ENCODE measurements at regions not wholly inside any gene's neighbourhood (a gene's known extent, or its start where the extent isn't known, plus 50 kb on each side); places are given as distances from the start of the nearest gene placed in this dataset.
"Not testable (repeated sequence)": the region's sequence is repeated elsewhere in the genome, so short reads cannot be mapped to it uniquely, and the experiment has no call there.

DNA sequence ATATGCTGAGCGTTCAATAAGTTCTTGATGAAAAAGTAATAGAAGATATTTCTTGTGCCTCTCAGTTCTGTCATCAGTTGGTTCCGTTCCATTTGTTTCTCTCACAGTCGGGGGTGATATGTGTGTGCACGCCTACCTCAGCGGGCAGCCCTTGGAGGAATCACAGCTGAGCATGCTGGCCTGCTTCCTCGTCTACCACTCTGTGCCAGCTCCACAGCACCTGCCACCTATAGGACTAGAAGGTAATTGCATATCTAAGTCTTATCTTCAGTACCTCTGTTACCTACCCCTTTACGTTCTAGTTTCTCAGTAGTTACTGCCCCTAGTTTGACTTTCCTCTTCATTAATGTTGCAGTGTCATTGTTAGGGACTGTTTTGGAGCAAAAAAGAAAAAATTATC, 171.7 kb upstream of the PLGLB1 start:
- H3K36me3 ChIP-seq, H3K9me3 ChIP-seq, H3K4me3 ChIP-seq, DNase-seq, H3K27me3 ChIP-seq: not testable (repeated sequence)

DNA sequence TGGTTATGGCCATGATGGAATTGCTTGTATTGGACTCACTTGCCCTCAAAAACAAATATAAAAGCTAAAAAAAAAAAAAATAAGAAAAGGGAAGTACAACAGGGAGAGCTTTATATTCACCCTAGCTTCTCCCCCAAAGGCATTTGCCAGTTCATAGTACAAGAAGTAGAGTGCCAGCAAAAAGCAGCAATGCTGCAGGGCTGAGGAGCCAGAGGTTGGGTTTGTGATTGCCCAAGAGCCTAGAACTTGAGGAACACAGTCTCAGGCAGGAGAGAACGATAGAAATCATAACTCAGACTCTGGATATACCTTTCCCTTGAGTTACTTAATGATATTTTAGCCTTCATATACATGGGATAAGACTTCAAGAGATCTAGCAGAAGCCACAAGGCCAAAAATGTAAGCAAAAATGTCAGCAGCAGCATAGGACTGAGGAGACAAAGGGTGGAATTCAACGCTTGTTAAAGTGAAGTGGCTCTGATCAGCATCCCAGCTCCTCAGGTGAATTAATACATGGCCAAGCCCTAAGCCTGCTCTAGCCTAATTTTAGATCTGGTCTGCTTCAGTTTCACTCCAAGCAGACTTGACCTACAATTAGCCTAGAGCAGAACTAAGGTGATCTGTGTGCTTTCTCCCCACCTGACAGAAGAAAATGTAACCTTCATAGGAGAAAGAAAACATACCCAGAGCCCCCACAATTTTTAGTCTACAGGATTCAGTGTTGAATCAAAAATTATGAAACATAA, 172.8 kb upstream of the PLGLB1 start:
- H3K36me3 ChIP-seq, DNase-seq, H3K9me3 ChIP-seq, H3K4me3 ChIP-seq, H3K27me3 ChIP-seq: not testable (repeated sequence)

- H3K27me3 ChIP-seq, H3K4me3 ChIP-seq, H3K36me3 ChIP-seq, DNase-seq, H3K9me3 ChIP-seq: not testable (repeated sequence)
Observed at GRCh38 chr2:87196720-87197388, 175.2 kb upstream of the PLGLB1 start.

DNA sequence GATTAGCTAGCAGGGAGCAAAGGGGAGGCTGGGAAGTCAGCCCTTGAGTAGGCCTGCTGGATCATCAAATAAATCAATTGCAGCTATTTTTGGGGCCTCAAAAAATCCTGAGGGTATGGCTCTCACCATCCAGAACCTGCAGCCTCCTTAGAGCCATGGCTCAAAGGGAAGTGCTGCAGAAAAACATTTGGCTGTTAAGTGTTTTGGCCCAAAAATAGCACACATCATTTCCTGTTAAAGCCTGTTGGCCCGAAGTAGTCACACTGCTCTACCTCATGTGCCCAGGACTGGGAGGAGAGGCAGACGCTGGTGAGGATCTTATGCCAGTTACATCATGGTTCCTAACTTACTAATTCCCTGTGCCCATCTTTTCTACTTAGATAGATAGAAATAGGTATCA, 176.8 kb upstream of the PLGLB1 start:
- not testable (repeated sequence) for H3K27me3 ChIP-seq, H3K9me3 ChIP-seq, H3K36me3 ChIP-seq, DNase-seq, H3K4me3 ChIP-seq

GRCh38 chr2:87199228-87199627, 177.6 kb upstream of the PLGLB1 start:
- not testable (repeated sequence) for H3K9me3 ChIP-seq, H3K4me3 ChIP-seq, H3K36me3 ChIP-seq, H3K27me3 ChIP-seq, DNase-seq

GRCh38 chr2:87204569-87205147, 183.0 kb upstream of the PLGLB1 start:
- H3K36me3 ChIP-seq, H3K4me3 ChIP-seq, H3K9me3 ChIP-seq, H3K27me3 ChIP-seq, DNase-seq: not testable (repeated sequence)

- H3K4me3 ChIP-seq, H3K9me3 ChIP-seq, DNase-seq, H3K27me3 ChIP-seq, H3K36me3 ChIP-seq: not testable (repeated sequence)
Observed at GRCh38 chr2:87212938-87213337, 191.3 kb upstream of the PLGLB1 start.

- not testable (repeated sequence) for H3K36me3 ChIP-seq, H3K27me3 ChIP-seq, DNase-seq, H3K9me3 ChIP-seq, H3K4me3 ChIP-seq
Observed at GRCh38 chr2:87217005-87217404, 195.4 kb upstream of the PLGLB1 start.

- DNase-seq: peak; percentile 9
- not testable (repeated sequence) for H3K27me3 ChIP-seq, H3K36me3 ChIP-seq, H3K9me3 ChIP-seq, H3K4me3 ChIP-seq
Observed at GRCh38 chr2:87217741-87218410, 196.2 kb upstream of the PLGLB1 start.

- not testable (repeated sequence) for H3K36me3 ChIP-seq, H3K4me3 ChIP-seq, DNase-seq, H3K27me3 ChIP-seq, H3K9me3 ChIP-seq
Observed at GRCh38 chr2:87220651-87221050, 199.0 kb upstream of the PLGLB1 start.

DNA sequence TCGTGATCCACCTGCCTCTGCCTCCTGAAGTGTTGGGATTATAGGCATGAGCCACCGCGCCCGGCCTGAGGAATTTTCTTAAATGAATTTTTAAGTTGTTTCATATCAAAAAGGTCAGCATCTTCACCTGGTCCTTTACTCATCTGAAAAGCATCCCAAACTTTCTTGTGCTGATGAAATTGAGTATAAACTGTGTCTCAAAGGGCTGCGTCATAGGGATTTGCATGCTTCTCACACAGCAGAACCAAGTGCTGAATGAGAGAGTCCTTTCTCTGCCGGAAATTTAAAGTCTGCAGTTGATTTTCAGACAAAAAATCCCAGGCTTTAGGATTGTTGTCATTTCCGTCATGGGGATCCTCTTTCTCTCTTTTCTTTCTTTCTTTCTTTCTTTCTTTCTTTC, 200.5 kb upstream of the PLGLB1 start:
- H3K4me3 ChIP-seq, H3K36me3 ChIP-seq, DNase-seq, H3K9me3 ChIP-seq, H3K27me3 ChIP-seq: not testable (repeated sequence)

DNA sequence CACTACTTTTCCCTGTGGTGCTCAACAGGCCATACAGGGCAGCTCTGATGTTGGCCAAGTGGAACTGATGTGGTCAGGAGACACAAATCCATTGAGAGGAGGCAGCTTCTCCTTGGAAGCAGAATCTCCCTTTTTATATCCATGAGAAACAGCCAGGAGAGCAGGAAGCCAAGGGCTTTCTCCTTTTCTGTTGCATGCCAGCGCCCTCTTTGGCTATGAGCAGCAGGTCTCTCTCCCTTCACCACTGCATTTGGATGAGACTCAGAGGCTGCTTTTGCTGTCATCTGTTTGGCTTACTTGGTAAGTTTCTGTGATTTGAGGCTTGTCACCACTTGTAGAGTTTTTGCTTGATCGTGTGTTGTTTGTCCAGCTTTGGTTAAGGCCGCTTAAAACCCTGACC, 202.2 kb upstream of the PLGLB1 start:
- not testable (repeated sequence) for DNase-seq, H3K4me3 ChIP-seq, H3K36me3 ChIP-seq, H3K9me3 ChIP-seq, H3K27me3 ChIP-seq

- H3K4me3 ChIP-seq, H3K27me3 ChIP-seq, H3K9me3 ChIP-seq, H3K36me3 ChIP-seq, DNase-seq: not testable (repeated sequence)
Observed at GRCh38 chr2:87229091-87229689, 207.5 kb upstream of the PLGLB1 start.

GRCh38 chr2:87229964-87230363, 208.3 kb upstream of the PLGLB1 start:
- DNase-seq, H3K27me3 ChIP-seq, H3K4me3 ChIP-seq, H3K36me3 ChIP-seq, H3K9me3 ChIP-seq: not testable (repeated sequence)

GRCh38 chr2:87235333-87235981, 213.8 kb upstream of the PLGLB1 start:
- H3K27me3 ChIP-seq, H3K4me3 ChIP-seq, H3K9me3 ChIP-seq, H3K36me3 ChIP-seq, DNase-seq: not testable (repeated sequence)

DNA sequence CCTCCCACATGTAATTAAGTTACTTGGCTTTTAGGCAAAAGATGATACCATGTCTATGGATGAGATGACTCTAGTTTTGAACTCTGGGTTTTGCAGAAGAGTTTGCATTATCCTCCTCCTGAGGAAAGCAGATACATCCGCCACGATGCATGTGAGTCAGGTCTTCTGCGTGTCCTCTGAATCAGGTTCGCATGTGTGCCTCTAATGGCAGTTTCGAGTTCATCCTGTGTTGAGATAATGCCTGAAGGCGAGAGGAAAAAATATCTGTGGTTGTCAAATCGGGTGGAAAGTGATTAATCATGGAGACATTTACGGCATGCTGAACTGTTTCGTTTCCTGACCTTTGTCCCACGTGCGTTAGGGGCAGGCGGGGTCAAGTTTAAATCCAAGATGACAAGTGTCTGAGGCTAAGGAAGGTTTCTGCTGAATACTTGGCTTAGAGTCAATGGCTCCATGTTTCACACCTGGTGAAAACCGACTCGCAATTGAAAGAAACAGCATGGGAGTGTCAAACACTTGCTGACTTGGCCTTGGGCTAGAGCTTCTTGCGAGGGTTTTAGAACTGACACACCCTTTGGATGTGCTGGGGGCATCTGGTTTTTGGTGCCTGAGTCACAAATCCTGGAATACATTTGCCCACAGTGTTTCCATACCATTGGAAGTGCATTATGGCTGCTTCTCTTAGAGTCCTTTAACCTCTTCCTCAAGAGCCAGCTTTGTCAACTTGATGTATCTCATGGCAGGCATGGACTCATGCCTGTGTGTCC, 216.1 kb upstream of the PLGLB1 start:
- H3K9me3 ChIP-seq, H3K27me3 ChIP-seq, H3K36me3 ChIP-seq, H3K4me3 ChIP-seq: not testable (repeated sequence)
- peak; percentile 13 for DNase-seq

All from MG63 (cell line).